ENCODE measurements at regions not wholly inside any gene's neighbourhood (a gene's known extent, or its start where the extent isn't known, plus 50 kb on each side); places are given as distances from the start of the nearest gene placed in this dataset.

DNA sequence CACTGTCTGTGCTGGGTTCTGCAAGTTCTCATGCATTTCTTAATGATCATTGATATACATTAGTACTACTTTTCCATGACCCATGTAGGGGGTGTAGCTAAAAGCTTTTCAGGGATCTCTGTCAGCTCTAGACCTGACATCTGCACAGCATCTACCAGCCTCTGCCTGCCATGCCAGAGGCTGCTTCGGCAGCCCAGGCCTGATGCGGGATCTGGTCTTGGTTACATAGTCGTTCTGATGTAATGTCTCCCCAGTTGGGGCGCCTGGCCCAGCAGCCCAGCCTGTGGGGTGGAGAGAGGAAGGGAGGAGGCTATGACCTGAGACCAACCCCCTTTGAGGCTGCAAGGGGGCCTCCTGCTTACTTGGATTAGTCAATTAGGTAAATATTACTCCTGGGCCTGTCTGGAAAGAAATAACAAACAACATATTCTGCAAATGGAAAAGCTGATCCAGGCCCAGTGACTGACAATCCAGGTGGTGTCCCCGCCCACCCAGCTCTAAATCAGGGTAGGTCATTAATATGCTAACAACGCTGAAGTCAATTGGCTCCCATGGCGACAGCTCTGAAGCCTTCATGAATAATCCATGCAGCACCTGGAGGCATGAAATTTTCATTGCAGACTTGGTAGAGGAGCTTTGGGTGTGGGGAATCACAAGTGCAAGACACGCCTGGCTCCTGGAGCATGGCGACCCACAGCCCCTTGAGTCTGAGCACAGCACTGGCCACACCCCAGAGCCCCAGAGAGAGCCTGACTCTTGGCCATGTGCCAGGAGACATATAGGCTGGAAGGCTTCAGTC, 575.3 kb downstream of the CMPK2 start:
- no peak overlapping the region for H3K4me3 ChIP-seq
- H3K36me3 ChIP-seq, result no peaks in the 10 kb centered on the region
- 70 to 78% methylated on average over 5 to 6 of the region's 9 CpGs for WGBS, 2 donors
- no peak for TF ChIP-seq POLR2A (IDR thresholded peaks at IDR 0.05)
- TF ChIP-seq, protein P1, sequence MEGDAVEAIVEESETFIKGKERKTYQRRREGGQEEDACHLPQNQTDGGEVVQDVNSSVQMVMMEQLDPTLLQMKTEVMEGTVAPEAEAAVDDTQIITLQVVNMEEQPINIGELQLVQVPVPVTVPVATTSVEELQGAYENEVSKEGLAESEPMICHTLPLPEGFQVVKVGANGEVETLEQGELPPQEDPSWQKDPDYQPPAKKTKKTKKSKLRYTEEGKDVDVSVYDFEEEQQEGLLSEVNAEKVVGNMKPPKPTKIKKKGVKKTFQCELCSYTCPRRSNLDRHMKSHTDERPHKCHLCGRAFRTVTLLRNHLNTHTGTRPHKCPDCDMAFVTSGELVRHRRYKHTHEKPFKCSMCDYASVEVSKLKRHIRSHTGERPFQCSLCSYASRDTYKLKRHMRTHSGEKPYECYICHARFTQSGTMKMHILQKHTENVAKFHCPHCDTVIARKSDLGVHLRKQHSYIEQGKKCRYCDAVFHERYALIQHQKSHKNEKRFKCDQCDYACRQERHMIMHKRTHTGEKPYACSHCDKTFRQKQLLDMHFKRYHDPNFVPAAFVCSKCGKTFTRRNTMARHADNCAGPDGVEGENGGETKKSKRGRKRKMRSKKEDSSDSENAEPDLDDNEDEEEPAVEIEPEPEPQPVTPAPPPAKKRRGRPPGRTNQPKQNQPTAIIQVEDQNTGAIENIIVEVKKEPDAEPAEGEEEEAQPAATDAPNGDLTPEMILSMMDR (IDR thresholded peaks at IDR 0.05), result no peak
- no peaks in the 10 kb centered on the region for H3K4me1 ChIP-seq
- H3K9me3 ChIP-seq, result peaks cover 0 to 8% (median 0%) of the 10 kb centered on the region in 3 donors
- H3K27ac ChIP-seq, result no peak overlapping the region
- intact Hi-C loops (cut with DNase I), result no loop called here
- DNase-seq, result no peak
- no peaks in the 10 kb centered on the region for H3K27me3 ChIP-seq

DNA sequence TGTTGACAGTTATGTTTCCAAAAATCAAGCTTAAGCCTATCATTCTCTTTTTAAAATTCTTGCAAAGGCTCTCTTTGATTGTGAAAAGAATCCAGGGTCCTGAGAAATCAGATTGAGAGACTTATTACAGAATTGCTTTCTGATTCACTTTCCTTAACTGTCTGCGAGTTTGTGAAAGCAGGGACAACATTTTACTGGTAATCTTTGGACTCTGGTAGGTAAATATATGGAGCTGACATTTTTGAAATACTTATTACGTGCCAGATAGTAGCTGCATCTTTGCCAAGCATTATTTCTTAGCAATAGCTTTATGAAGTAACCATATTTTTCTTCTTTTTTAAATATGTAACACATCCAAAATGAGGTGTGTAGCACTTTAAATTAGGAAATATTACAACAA, 570.9 kb downstream of the CMPK2 start:
- Histone ChIP-seq H3K9me3 (peaks cover 0 to 20% (median 0%) of the 10 kb centered on the region in 3 donors), H3K4me1 (no peaks in the 10 kb centered on the region), H3K4me3 (no peak overlapping the region), H3K36me3 (no peaks in the 10 kb centered on the region), H3K27me3 (no peaks in the 10 kb centered on the region), H3K27ac (no peak overlapping the region)
- no peak for TF ChIP-seq POLR2A (IDR thresholded peaks at IDR 0.05)
- TF ChIP-seq, protein P1 (IDR thresholded peaks at IDR 0.05), result no peak
- DNase-seq, result no peak
- 54% methylated on average over 2 of the region's 2 CpGs for WGBS, 2 donors
- intact Hi-C loops (cut with DNase I), result no loop called here

DNA sequence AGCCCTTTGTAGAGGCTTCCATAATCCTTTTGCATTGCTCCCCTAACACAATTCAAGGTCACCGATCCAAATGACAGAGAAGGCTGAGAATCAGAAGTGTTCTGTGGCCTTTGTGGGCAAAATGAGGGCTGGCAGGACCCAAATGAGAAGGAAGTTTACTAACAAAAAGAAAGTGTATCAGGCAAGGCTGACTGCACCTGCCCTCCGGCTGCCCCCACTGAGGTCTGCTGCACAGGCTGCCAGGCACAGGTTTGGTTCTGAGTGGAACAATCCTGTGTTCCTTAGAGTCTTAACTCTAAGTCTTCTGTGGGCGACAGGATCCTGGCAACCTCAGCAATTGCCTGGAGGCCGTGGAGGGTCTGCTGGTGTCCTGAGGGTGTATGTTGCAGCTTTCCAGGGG, 568.5 kb downstream of the CMPK2 start:
- Histone ChIP-seq H3K4me3 (no peak overlapping the region), H3K27me3 (no peaks in the 10 kb centered on the region), H3K27ac (no peak overlapping the region), H3K9me3 (peaks cover 0 to 13% (median 0%) of the 10 kb centered on the region in 3 donors), H3K36me3 (no peaks in the 10 kb centered on the region), H3K4me1 (no peaks in the 10 kb centered on the region)
- 77 to 80% methylated on average over 1 to 4 of the region's 4 CpGs for WGBS, 2 donors
- DNase-seq, result no peak
- intact Hi-C loops (cut with DNase I), result no loop called here
- TF ChIP-seq, protein P1 (IDR thresholded peaks at IDR 0.05), result no peak
- no peak for TF ChIP-seq POLR2A (IDR thresholded peaks at IDR 0.05)

DNA sequence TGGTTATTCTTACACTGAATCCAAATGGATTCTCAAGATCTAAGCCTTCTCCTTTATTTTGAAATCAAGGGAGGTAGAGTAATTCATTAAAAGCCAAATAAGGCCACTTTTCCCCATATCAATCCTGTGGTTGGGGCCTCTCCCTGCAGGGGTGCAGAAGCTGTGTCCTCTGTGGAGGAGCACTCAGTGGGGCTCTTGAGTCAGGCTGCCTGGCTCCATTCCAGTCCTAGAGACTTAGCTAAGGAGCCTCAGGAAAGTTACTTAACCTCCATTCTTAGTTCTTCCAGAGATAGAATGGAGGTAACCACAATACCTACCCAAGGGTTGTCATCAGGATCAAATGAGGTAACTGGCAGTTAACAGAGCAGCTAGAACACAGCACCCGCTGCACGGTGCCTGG, 564.3 kb downstream of the CMPK2 start:
- no peaks in the 10 kb centered on the region for H3K36me3 ChIP-seq
- no peak overlapping the region for H3K27ac ChIP-seq
- WGBS, 2 donors, result 85 to 88% methylated on average over 1 to 2 of the region's 2 CpGs
- intact Hi-C loops (cut with DNase I), result no loop called here
- DNase-seq, result no peak
- no peaks in the 10 kb centered on the region for H3K4me1 ChIP-seq
- no peaks in the 10 kb centered on the region for H3K27me3 ChIP-seq
- TF ChIP-seq, protein P1 (IDR thresholded peaks at IDR 0.05), result no peak
- TF ChIP-seq POLR2A (IDR thresholded peaks at IDR 0.05), result no peak
- no peak overlapping the region for H3K4me3 ChIP-seq
- H3K9me3 ChIP-seq, result peaks cover 0 to 13% (median 0%) of the 10 kb centered on the region in 3 donors

DNA sequence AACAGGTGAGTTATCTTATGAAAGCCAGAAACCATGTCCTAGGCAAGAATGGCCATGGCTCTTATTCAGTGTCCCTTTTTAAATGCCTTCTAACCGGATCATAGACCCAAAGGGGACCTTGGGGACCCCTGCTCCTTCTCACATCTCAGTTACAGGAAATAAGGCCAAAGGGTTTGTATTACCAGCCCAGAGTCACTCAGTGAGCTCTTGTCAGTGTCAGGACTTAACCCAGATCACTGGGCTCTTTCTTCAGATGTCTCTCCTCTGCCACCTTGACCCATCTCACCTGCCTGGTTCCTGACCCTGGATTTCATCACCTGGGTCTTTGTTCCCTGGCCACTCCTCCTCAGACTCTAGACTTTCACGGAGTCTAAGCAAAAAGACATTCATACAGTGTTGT, 556.7 kb downstream of the CMPK2 start:
- Histone ChIP-seq H3K27ac (no peak overlapping the region), H3K9me3 (no peaks in the 10 kb centered on the region), H3K27me3 (no peaks in the 10 kb centered on the region), H3K4me1 (no peaks in the 10 kb centered on the region), H3K4me3 (no peak overlapping the region), H3K36me3 (no peaks in the 10 kb centered on the region)
- intact Hi-C loops (cut with DNase I), result no loop called here
- WGBS, 2 donors, result 60 to 74% methylated on average over 2 of the region's 2 CpGs
- no peak for DNase-seq
- TF ChIP-seq POLR2A (IDR thresholded peaks at IDR 0.05), result no peak
- TF ChIP-seq, protein P1 (IDR thresholded peaks at IDR 0.05), result no peak

All from esophagus squamous epithelium (tissue), 5 donors.